ENCODE measurements at regions not wholly inside any gene's neighbourhood (a gene's known extent, or its start where the extent isn't known, plus 50 kb on each side); places are given as distances from the start of the nearest gene placed in this dataset.

GRCh38 chr7:28346256-28346655 is 66.1 kb upstream of the CREB5 start:
- no peaks in the 10 kb centered on the region for H3K27me3 ChIP-seq
- no peaks in the 10 kb centered on the region for H3K9me3 ChIP-seq
- no peak overlapping the region for H3K27ac ChIP-seq
- intact Hi-C loops (cut with DNase I; ENCODE audit: low total_unique reads), result no loop called here
- H3K4me1 ChIP-seq, result peaks cover 0 to 3% (median 0%) of the 10 kb centered on the region in 4 donors
- no peaks in the 10 kb centered on the region for H3K36me3 ChIP-seq
- in situ Hi-C loops (cut with MboI; ENCODE audit: low pct_ligation_motif_present in 1 of 4, low pct_unique_long_range_greater_than_20kb in 1 of 4, low sequenced_read_pairs in 3 of 4), result no loop called here
- TF ChIP-seq, protein P1, sequence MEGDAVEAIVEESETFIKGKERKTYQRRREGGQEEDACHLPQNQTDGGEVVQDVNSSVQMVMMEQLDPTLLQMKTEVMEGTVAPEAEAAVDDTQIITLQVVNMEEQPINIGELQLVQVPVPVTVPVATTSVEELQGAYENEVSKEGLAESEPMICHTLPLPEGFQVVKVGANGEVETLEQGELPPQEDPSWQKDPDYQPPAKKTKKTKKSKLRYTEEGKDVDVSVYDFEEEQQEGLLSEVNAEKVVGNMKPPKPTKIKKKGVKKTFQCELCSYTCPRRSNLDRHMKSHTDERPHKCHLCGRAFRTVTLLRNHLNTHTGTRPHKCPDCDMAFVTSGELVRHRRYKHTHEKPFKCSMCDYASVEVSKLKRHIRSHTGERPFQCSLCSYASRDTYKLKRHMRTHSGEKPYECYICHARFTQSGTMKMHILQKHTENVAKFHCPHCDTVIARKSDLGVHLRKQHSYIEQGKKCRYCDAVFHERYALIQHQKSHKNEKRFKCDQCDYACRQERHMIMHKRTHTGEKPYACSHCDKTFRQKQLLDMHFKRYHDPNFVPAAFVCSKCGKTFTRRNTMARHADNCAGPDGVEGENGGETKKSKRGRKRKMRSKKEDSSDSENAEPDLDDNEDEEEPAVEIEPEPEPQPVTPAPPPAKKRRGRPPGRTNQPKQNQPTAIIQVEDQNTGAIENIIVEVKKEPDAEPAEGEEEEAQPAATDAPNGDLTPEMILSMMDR (IDR thresholded peaks at IDR 0.05), result no peak
- TF ChIP-seq POLR2AphosphoS5 (IDR thresholded peaks at IDR 0.05) (no peak), POLR2A (IDR thresholded peaks at IDR 0.05) (no peak), EP300 (IDR thresholded peaks at IDR 0.05; ENCODE audit: low read depth) (no peak)
- no peak for DNase-seq
- 53% methylated on average over 1 of the region's 1 CpG; no CpG with 5 or more reads in 1 of the 2 donors for WGBS, 2 donors (ENCODE audit: low coverage in 1 of 2)
- H3K4me3 ChIP-seq, result no peak overlapping the region

DNA sequence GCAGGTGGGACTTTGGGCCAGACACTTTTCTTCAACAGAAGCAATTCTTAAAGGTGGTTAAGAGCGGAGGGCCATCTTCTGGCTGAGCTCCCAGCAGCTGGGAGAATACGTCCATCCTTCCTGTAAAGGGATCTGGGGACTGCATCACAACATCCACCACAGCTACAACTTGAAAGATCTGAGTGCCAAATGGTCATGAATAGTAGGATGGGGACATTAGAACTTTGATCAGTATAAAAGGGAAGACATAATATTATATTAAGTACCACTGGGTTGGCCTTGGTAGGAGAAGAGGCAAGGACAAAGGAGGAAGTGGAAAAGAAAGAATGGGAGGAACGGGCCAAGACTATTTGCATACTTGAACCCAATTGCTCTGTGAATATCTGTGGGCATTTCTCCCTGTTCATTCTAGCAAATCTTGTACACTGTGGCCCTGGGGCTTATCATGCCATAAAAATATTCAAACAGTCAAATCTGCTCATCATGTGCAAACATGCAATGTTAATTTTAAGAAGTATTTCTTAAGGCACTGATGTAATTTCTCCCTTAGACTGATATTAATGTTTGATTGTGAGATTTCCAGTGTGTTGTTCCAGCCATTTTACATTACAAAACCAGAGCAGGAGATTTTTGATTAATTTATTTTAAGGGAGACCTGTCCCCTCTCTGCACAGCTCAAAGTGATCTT is 65.5 kb upstream of the CREB5 start:
- Histone ChIP-seq H3K9me3 (no peaks in the 10 kb centered on the region), H3K4me3 (no peak overlapping the region), H3K27me3 (no peaks in the 10 kb centered on the region), H3K4me1 (peaks cover 0 to 3% (median 0%) of the 10 kb centered on the region in 4 donors), H3K36me3 (no peaks in the 10 kb centered on the region), H3K27ac (no peak overlapping the region)
- TF ChIP-seq POLR2AphosphoS5 (IDR thresholded peaks at IDR 0.05) (no peak), POLR2A (IDR thresholded peaks at IDR 0.05) (no peak), EP300 (IDR thresholded peaks at IDR 0.05; ENCODE audit: low read depth) (no peak)
- TF ChIP-seq, protein P1 (IDR thresholded peaks at IDR 0.05), result no peak
- intact Hi-C loops (cut with DNase I; ENCODE audit: low total_unique reads) (no loop called here), in situ Hi-C loops (cut with MboI; ENCODE audit: low pct_ligation_motif_present in 1 of 4, low pct_unique_long_range_greater_than_20kb in 1 of 4, low sequenced_read_pairs in 3 of 4) (no loop called here)
- DNase-seq, result no peak
- 67 to 79% methylated on average over 1 to 3 of the region's 3 CpGs for WGBS, 2 donors (ENCODE audit: low coverage in 1 of 2)

DNA sequence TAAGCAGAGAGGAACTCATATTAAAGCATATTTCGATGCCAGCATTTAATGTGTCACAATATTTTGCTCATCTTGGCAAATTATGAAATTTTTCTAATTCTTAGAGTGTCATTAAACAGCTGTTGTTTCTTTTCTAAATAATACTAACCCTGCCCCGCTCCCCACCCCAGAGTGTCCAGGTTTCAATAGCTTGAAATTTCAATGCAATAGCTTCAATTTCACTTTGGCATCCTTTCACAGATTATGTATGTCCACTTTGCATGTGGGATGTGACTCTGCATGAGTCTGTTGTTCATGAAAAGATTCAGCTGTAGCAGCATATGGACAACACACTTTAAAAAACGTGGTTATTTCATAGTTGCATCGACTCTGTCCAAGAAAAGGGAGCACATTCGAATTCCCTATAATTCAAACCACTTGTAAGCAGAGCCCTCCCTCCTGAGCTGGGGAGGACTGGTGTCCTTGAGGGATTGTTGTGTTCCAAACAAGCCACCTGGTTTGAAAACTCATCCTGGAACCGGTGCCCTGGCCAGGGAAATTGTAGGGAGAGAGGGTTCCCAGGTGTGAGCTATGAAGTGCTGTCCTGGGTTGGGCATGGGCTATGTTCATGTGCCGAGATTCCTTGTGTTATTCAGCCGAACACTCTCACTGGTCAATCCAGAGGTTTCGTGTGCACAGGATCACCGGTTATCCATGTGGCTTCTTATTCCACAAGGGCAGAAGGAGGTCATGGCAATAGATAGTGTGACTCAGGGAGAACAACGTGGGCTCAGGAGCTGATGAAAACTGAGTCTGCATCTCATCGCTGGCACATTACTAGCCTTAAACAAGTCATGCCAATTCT is 64.6 kb upstream of the CREB5 start:
- H3K4me1 ChIP-seq, result peaks cover 0 to 3% (median 0%) of the 10 kb centered on the region in 4 donors
- in situ Hi-C loops (cut with MboI; ENCODE audit: low pct_ligation_motif_present in 1 of 4, low pct_unique_long_range_greater_than_20kb in 1 of 4, low sequenced_read_pairs in 3 of 4), result no loop called here
- no peak overlapping the region for H3K4me3 ChIP-seq
- intact Hi-C loops (cut with DNase I; ENCODE audit: low total_unique reads), result no loop called here
- 68 to 73% methylated on average over 10 to 12 of the region's 12 CpGs for WGBS, 2 donors (ENCODE audit: low coverage in 1 of 2)
- no peaks in the 10 kb centered on the region for H3K27me3 ChIP-seq
- peak overlapping the region in 1 of 4 donors; percentile 25 for H3K27ac ChIP-seq
- H3K36me3 ChIP-seq, result no peaks in the 10 kb centered on the region
- no peak for TF ChIP-seq POLR2AphosphoS5 (IDR thresholded peaks at IDR 0.05)
- TF ChIP-seq EP300 (IDR thresholded peaks at IDR 0.05; ENCODE audit: low read depth), result no peak
- TF ChIP-seq, protein P1 (IDR thresholded peaks at IDR 0.05), result no peak
- no peak for TF ChIP-seq POLR2A (IDR thresholded peaks at IDR 0.05)
- H3K9me3 ChIP-seq, result no peaks in the 10 kb centered on the region
- no peak for DNase-seq

DNA sequence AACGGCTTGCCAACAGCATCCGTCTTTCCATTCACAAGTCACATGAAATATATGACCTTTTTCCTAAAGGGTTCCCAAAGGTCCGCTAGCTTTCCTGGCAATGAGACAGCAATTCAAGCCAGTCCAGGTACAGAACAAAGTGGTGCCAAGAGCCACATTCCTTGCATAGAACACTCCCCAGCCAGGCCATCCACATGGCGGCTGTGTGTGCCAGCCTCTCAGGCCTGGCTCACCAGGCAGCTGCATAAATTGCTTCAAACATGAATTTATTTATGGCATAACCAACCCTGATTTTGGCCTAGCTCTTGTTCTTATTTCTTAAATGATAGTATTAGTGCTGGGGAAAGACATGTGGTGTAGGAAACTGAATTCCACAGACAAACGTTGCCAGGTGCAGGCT is 63.7 kb upstream of the CREB5 start:
- Histone ChIP-seq H3K4me1 (peaks cover 0 to 3% (median 0%) of the 10 kb centered on the region in 4 donors), H3K9me3 (no peaks in the 10 kb centered on the region), H3K27me3 (no peaks in the 10 kb centered on the region), H3K36me3 (no peaks in the 10 kb centered on the region), H3K27ac (no peak overlapping the region), H3K4me3 (no peak overlapping the region)
- TF ChIP-seq POLR2AphosphoS5 (IDR thresholded peaks at IDR 0.05) (no peak), EP300 (IDR thresholded peaks at IDR 0.05; ENCODE audit: low read depth) (no peak), POLR2A (IDR thresholded peaks at IDR 0.05) (no peak)
- TF ChIP-seq, protein P1 (IDR thresholded peaks at IDR 0.05), result no peak
- 72 to 74% methylated on average over 3 to 5 of the region's 5 CpGs for WGBS, 2 donors (ENCODE audit: low coverage in 1 of 2)
- intact Hi-C loops (cut with DNase I; ENCODE audit: low total_unique reads) (no loop called here), in situ Hi-C loops (cut with MboI; ENCODE audit: low pct_ligation_motif_present in 1 of 4, low pct_unique_long_range_greater_than_20kb in 1 of 4, low sequenced_read_pairs in 3 of 4) (no loop called here)
- DNase-seq, result no peak

Data from transverse colon (tissue), 4 donors.